HCT116 (cell line): ENCODE measurements at regions not wholly inside any gene's neighbourhood (a gene's known extent, or its start where the extent isn't known, plus 50 kb on each side); places are given as distances from the start of the nearest gene placed in this dataset.

Experiments used
- ATAC-seq: fragments of 200-7000 bp; cut with Tn5 transposase; 2 replicates; pipeline ENCODE4 v1.9.1; 2020; ENCODE audit warnings: mild to moderate bottlenecking, moderate library complexity
- BruUV-seq: library from RNA; stranded (reverse); fragments of 400-500 nt; replicated peaks from 2 replicates; lab custom pipeline; 2021; lab: Mats Ljungman, UMichigan
- CTCF ChIA-PET: fragments of 300-600 bp; sonication (Branson Sonifier 250); formaldehyde crosslinking; loops from one replicate; lab custom pipeline; 2021; ENCODE audit warnings: antibody characterized with exemption; lab: Charles Lee
- POLR2A ChIA-PET: fragments of 300-600, 350-600 bp; sonication (Branson Sonifier 250); formaldehyde crosslinking; loops from one replicate; lab custom pipeline; 2021; ENCODE audit warnings: antibody characterized with exemption; lab: Charles Lee
- RAD21 ChIA-PET, 2 experiments: fragments of 300-600 bp; sonication (Branson Sonifier 250); formaldehyde crosslinking; loops; one replicate each; lab custom pipeline; 2023; ENCODE audit warnings: low total read pairs in 2 of 2; ENCODE audit not compliant: uncharacterized antibody in 2 of 2, unreplicated experiment in 2 of 2, low non-redundant PET in 1 of 2; lab: Charles Lee
- DNase-seq: peaks from one replicate; pipeline ENCODE4 v3.0.0-alpha.2; 2010; ENCODE audit warnings: low read depth, low spot score
- H2AFZ ChIP-seq: fragments of 200-600 bp; shearing (Covaris generic), sonication (generic); 2 replicates; pipeline ENCODE4 v1.6.1; 2017; ENCODE audit warnings: low read depth, mixed run types, mixed read lengths, antibody characterized with exemption, low read length; ENCODE audit not compliant: poor library complexity, severe bottlenecking
- H3K27ac ChIP-seq: 2 replicates; pipeline ENCODE4 v1.5.1; 2012; ENCODE audit warnings: low read depth, low read length
- H3K27me3 ChIP-seq: fragments of 200-600 bp; sonication (generic); 2 replicates; pipeline ENCODE4 v1.6.1; 2016; ENCODE audit warnings: mixed run types, low read length, mixed read lengths; ENCODE audit not compliant: insufficient read depth
- H3K36me3 ChIP-seq, 2 experiments: fragments of 200-500 bp in 1 of 2; fragments of 200-600 bp in 1 of 2; sonication (Bioruptor generic) in 1 of 2; sonication (generic) in 1 of 2; 2 replicates each; pipeline versions ENCODE4 v1.5.1 to v1.6.1; 2014 to 2016; ENCODE audit warnings: low read length in 2 of 2, inconsistent platforms in 1 of 2, mixed read lengths in 1 of 2, mixed run types in 1 of 2; ENCODE audit not compliant: insufficient read depth in 2 of 2, control insufficient read depth in 1 of 2
- H3K4me1 ChIP-seq, 2 experiments: fragments of 200-600 bp in 1 of 2; sonication (generic) in 1 of 2; 2 replicates each; pipeline versions ENCODE4 v1.5.1 to v1.6.1; 2012 to 2017; ENCODE audit warnings: low read length in 2 of 2, inconsistent platforms in 1 of 2, mild to moderate bottlenecking in 1 of 2, mixed read lengths in 1 of 2, mixed run types in 1 of 2, moderate library complexity in 1 of 2; ENCODE audit not compliant: insufficient read depth in 2 of 2, control insufficient read depth in 1 of 2
- H3K4me2 ChIP-seq: fragments of 200-600 bp; sonication (generic); 2 replicates; pipeline ENCODE4 v1.6.1; 2017; ENCODE audit warnings: mixed run types, low read length, mixed read lengths
- H3K4me3 ChIP-seq, 2 experiments: fragments of 200-600 bp in 1 of 2; sonication (generic) in 1 of 2; replicated peaks in 1 of 2; 2 replicates each; pipeline ENCODE4 v1.5.1; 2011 to 2016; ENCODE audit warnings: low read length in 2 of 2, control low read depth in 1 of 2, low read depth in 1 of 2, mild to moderate bottlenecking in 1 of 2, mixed read lengths in 1 of 2, mixed run types in 1 of 2
- H3K79me2 ChIP-seq: fragments of 200-600 bp; sonication (generic); 2 replicates; pipeline ENCODE4 v1.6.1; 2017; ENCODE audit warnings: mild to moderate bottlenecking, mixed run types, low read length, moderate library complexity, mixed read lengths; ENCODE audit not compliant: insufficient read depth
- H3K9ac ChIP-seq: fragments of 200-600 bp; sonication (generic); 2 replicates; pipeline ENCODE4 v1.6.1; 2016; ENCODE audit warnings: low read length, mixed read lengths
- H3K9me2 ChIP-seq: fragments of 200-600 bp; sonication (generic), shearing (Covaris generic); 2 replicates; pipeline ENCODE4 v1.6.1; 2017; ENCODE audit warnings: mixed run types, mild to moderate bottlenecking, moderate library complexity; ENCODE audit not compliant: insufficient read depth
- H3K9me3 ChIP-seq, 2 experiments: fragments of 200-500 bp in 1 of 2; fragments of 200-600 bp in 1 of 2; sonication (Bioruptor generic) in 1 of 2; sonication (generic) in 1 of 2; 2 replicates each; pipeline ENCODE4 v1.6.1; 2014 to 2017; ENCODE audit warnings: low read length in 2 of 2, mixed read lengths in 2 of 2, inconsistent platforms in 1 of 2, low read depth in 1 of 2, mild to moderate bottlenecking in 1 of 2, mixed run types in 1 of 2, moderate library complexity in 1 of 2; ENCODE audit not compliant: control insufficient read depth in 1 of 2, insufficient read depth in 1 of 2
- H4K20me1 ChIP-seq: fragments of 200-600 bp; sonication (generic), shearing (Covaris generic); 2 replicates; pipeline ENCODE4 v1.6.1; 2017; ENCODE audit warnings: mixed run types, mild to moderate bottlenecking, moderate library complexity; ENCODE audit not compliant: insufficient read depth
- CEBPB ChIP-seq: IDR thresholded peaks from 2 replicates; pipeline ENCODE4 v1.6.1; 2012; ENCODE audit warnings: low read depth
- CTCF ChIP-seq, 3 experiments: fragments of 200-600 bp in 1 of 3; sonication (generic) in 1 of 3; IDR thresholded peaks in 2 of 3; conservative IDR thresholded peaks in 1 of 3; 2 replicates each; pipeline ENCODE4 v1.5.1; 2012 to 2017; ENCODE audit warnings: low read depth in 2 of 3, low read length in 2 of 3, antibody characterized with exemption in 1 of 3, borderline replicate concordance in 1 of 3, control low read depth in 1 of 3, mild to moderate bottlenecking in 1 of 3, mixed read lengths in 1 of 3, mixed run types in 1 of 3, moderate library complexity in 1 of 3; ENCODE audit not compliant: insufficient read depth in 1 of 3
- ELF1 ChIP-seq: IDR thresholded peaks from 2 replicates; pipeline ENCODE4 v1.6.1; 2012; ENCODE audit warnings: low read depth, borderline replicate concordance
- EZH2phosphoT487 ChIP-seq: fragments of 200-600 bp; IDR thresholded peaks from 2 replicates; pipeline ENCODE4 v1.6.1; 2018; ENCODE audit warnings: antibody characterized with exemption, borderline replicate concordance
- POLR2A ChIP-seq: IDR thresholded peaks from 2 replicates; pipeline ENCODE4 v1.7.0; 2011; ENCODE audit warnings: borderline replicate concordance; ENCODE audit not compliant: insufficient read depth, insufficient read length; ENCODE audit errors: extremely low read depth
- SRF ChIP-seq: IDR thresholded peaks from 2 replicates; pipeline ENCODE4 v1.6.1; 2012; ENCODE audit warnings: low read depth
- YY1 ChIP-seq: IDR thresholded peaks from 2 replicates; pipeline ENCODE4 v1.6.1; 2011; ENCODE audit warnings: low read length, low read depth, moderate library complexity, mild to moderate bottlenecking; ENCODE audit not compliant: insufficient replicate concordance; ENCODE audit errors: extremely low read depth
- ZBTB33 ChIP-seq: IDR thresholded peaks from 2 replicates; pipeline ENCODE4 v1.6.1; 2011; ENCODE audit warnings: mild to moderate bottlenecking, low read length, moderate library complexity; ENCODE audit not compliant: insufficient replicate concordance; ENCODE audit errors: extremely low read depth
- ZNF274 ChIP-seq: fragments of 200-500 bp; sonication (Bioruptor generic); IDR thresholded peaks from 2 replicates; pipeline ENCODE4 v1.6.1; 2014; ENCODE audit warnings: mild to moderate bottlenecking, low read depth, low read length, inconsistent platforms
- intact Hi-C: fragments of 100-400 bp; cut with micrococcal nuclease; formaldehyde crosslinking; loops from 2 replicates; pipeline ENCODE4 v1.10.0; 2022

- BruUV-seq = no TSS peak
- POLR2A ChIA-PET = no interaction called here
- CTCF ChIA-PET = no interaction called here
These were observed 290.5 kb upstream of the CDH4 start for GRCh38 chr20:60961551-60961950.

More at GRCh38 chr20:60961551-60961950, 290.5 kb upstream of the CDH4 start:
- DNase-seq = no peak
- intact Hi-C loops = no loop called here
- RAD21 ChIA-PET = no interaction called here
- no peaks in the 10 kb centered on the region for H4K20me1 ChIP-seq
- no peak overlapping the region for H3K4me2 ChIP-seq
- H3K27me3 ChIP-seq = no peaks in the 10 kb centered on the region
- no peak overlapping the region for H3K27ac ChIP-seq
- peaks cover 6 to 29% of the 10 kb centered on the region in 2 experiments; a peak in 2 of 4 replicates for H3K9me3 ChIP-seq
- no peaks in the 10 kb centered on the region for H3K4me1 ChIP-seq
- TF ChIP-seq SRF (no peak), POLR2A (no peak), ZNF274 (no peak), ELF1 (no peak), EZH2phosphoT487 (no peak), ZBTB33 (no peak), CEBPB (no peak), YY1 (no peak), CTCF (IDR thresholded peaks at IDR 0.05 in 2 of 3, conservative IDR thresholded peaks at IDR 0.05 in 1 of 3; ENCODE audit: borderline replicate concordance in 1 of 3, insufficient read depth in 1 of 3, low read depth in 2 of 3, low read length in 2 of 3) (no peak)
- TF ChIP-seq, all 23 proteins: peak for 0
- Histone ChIP-seq H3K9ac (no peak overlapping the region), H3K4me3 (no peak overlapping the region), H3K9me2 (no peaks in the 10 kb centered on the region), H3K79me2 (no peaks in the 10 kb centered on the region), H2AFZ (no peak overlapping the region), H3K36me3 (no peaks in the 10 kb centered on the region)
- no peak for ATAC-seq
